GM19035 (cell line): ENCODE measurements at regions not wholly inside any gene's neighbourhood (a gene's known extent, or its start where the extent isn't known, plus 50 kb on each side); places are given as distances from the start of the nearest gene placed in this dataset.

Experiments
- ATAC-seq: cut with Tn5 transposase; IDR thresholded peaks from one replicate; pipeline ENCODE4 v1.9.1; 2021; ENCODE audit not compliant: unreplicated experiment

DNA sequence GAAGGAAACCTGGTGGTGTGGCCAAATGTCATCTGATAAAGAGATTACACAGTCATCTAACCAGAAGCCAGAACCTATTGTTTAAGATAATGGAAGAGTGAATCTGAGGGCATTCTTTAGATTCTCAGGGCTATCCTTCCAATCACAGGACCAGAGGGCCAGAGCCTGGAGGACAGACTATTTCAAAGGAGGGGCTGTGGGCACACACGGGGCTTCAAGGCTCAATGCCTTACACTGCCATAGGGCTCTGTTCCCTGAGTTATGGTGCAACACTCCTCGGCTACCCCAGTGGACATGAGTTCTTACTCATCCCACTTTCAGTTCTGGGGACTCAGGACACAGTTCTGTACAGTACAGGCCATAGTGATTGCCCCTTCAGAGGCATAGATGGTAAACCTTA is 343.9 kb upstream of the ALCAM start:
- ATAC-seq: no peak

- no peak for ATAC-seq
Observed at GRCh38 chr3:105030211-105030610, 336.5 kb upstream of the ALCAM start.

DNA sequence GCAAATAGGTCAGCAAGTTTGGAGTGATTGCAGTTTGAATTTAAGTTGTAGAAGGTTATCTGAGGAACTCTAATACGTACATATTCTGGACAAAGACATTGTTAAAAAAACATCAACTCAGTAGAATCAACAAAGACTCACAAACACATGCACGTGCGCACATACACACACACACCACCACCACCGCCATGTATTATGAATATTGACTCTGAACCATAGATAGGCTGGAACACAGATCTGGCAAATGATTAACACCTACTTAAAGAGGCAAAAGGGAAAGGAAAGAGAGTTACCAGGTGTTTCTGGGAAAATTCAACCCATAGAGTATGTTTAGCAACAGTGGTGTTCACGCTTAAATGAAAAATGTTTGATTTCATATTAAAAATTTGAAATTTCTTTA is 334.2 kb upstream of the ALCAM start:
- no peak for ATAC-seq

DNA sequence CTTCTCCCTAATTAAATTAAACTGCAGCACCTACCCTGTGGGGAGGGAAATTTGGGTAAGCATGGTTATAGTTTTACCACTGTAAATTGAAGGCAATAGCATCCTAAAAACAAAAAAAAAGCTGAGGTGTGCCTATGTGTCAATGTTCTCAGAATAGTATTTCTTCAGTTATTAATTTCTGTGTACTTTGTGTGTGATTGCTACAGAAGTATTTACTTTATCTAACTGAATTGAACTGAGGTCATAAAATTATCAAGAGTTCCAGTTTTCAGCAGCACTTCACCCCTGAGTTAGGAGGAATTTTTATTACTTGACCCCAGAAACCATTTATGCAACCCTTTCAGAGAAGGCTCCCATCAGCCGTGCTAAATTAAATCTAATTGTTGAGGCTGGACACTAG is 333.6 kb upstream of the ALCAM start:
- ATAC-seq: no peak

DNA sequence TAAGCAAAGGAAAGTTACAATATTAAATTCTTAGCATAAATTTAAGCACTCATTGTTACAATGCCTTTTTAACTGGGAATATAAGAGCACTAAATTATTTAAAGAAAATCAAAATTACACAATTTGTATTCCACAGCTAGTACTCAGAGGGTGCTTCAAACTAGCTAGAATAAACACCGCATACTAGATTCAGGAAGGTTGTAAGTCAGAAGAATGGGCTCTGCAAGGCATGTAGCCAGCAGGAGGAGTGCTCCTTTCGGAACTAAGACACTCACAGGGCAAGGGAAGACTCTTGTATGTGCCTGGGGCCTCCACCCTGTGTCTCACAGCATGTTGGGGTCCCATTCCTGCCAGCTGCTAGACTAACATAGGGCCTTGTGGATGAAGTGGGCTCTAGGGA is 327.7 kb upstream of the ALCAM start:
- no peak for ATAC-seq

GRCh38 chr3:105040026-105040622 is 326.6 kb upstream of the ALCAM start:
- no peak for ATAC-seq

GRCh38 chr3:105042586-105042985 is 324.1 kb upstream of the ALCAM start:
- ATAC-seq: no peak

- ATAC-seq: no peak
Observed at GRCh38 chr3:105051111-105051510, 315.6 kb upstream of the ALCAM start.

DNA sequence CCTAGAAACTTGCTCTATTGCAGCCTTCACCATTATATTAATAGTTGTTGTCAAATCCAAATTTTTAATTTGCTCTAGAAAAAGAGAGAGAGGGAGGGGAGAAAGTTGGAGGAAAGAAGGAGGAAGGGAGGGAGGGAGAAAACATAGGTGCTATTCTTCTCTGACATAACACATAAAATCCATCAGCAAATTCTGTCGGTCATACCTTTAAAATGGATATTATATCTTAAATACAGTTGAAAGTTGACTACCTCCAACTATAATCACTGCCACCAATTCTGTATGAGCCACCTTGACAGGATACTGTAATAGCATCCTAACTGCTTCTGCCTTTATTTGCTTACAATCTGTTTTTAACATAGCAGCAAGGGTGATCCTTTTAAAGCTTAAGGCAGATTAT is 314.7 kb upstream of the ALCAM start:
- ATAC-seq: no peak

DNA sequence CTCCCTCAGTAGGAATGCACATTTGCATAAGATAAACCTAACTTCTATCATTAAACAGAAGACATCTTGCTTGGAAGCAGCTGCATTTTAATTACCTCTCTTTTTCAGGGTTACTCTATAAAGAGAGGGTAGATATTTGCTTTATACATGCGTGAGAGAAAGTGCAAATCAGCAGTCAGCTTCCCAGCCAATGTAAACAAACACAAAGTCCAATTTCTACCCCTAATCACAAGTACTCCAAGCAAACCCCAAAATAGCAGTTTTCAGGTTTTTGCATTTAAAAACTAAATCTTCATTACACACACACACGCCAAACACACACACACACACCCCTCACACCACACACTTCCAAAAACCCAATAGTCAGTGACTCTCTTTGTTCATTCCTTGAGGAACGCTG is 303.9 kb upstream of the ALCAM start:
- ATAC-seq: no peak

- ATAC-seq: no peak
Observed at GRCh38 chr3:105065895-105066839, 300.5 kb upstream of the ALCAM start.

- no peak for ATAC-seq
Observed at GRCh38 chr3:105067361-105067760, 299.3 kb upstream of the ALCAM start.

GRCh38 chr3:105077060-105077822 is 289.5 kb upstream of the ALCAM start:
- no peak for ATAC-seq

DNA sequence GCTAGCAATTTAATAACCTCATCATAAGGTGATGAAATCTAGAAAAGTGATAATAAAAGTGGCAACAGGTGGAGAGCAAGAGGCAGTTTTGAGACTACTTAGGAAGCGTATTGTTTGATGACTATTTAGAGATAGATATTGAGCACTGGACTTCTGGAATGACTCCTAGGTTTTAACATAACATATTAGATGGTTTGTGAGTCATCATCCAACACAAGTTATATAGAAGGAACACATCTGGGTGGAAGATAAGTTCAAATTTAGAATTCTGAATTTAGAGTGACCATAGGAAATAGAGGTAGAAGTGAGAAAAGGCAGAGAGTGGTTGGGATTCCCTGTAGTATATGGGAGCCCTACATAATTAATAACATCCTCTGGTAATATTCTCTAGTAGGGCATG is 282.8 kb upstream of the ALCAM start:
- ATAC-seq: no peak

GRCh38 chr3:105085506-105085905 is 281.2 kb upstream of the ALCAM start:
- ATAC-seq: no peak

DNA sequence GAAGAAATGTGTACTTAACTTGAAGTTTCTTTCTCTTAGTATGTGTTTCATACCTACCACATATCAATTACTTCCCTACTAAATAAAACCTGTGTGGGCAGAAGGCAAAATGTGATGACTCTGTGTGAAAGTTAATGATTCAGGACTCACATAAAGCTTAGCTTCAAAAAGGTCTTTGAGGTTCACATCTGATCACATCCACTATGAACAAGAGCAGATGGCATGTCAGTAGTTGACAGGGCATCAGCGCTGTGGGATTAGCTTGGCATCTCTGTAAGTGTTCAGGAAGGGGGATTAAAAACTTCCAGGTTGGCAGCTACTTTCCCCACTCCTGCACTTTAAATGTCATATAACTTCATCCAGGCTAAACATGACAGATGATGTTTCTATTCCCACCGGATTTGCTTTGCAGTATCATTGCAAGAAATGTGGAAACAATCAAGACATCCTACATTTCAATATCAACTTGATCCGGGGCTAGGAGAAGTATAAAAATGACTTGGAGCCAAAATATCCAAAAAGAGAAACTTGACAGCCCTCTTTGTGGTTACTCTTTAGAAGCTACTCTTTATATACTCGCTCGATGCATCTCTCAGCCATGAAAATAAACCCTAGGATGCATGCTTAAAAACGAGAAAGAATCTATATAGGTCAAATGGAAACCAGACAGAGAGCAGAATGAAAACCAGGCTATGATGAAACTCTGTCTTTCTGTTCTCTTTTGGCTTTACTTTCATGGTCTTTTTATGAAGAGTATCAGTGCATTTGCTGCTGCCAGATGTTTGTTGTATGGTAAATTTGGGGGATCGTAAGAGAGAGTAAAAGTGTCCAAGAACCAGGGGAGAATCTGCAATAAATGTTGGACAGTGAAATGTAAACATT is 273.1 kb upstream of the ALCAM start:
- no peak for ATAC-seq

GRCh38 chr3:105094588-105094987 is 272.1 kb upstream of the ALCAM start:
- ATAC-seq: no peak

DNA sequence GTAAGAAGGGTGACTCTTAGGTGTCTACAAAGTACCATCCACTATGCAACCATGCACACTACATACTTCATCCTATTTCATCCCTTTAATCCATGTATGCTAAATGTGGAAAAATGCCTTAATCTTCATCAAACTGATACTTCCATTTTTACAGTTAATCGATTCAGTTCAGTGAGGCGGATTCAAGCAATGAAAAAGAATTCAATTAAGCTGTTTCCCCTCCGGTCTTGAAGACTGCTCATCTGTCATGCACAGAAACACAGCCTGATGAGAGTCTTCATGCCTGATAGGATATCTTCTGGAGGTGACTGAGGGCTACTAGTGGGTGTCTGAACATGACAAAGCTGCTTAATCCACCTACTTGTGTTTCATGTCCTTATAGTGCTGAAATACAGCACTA is 270.6 kb upstream of the ALCAM start:
- ATAC-seq: no peak

DNA sequence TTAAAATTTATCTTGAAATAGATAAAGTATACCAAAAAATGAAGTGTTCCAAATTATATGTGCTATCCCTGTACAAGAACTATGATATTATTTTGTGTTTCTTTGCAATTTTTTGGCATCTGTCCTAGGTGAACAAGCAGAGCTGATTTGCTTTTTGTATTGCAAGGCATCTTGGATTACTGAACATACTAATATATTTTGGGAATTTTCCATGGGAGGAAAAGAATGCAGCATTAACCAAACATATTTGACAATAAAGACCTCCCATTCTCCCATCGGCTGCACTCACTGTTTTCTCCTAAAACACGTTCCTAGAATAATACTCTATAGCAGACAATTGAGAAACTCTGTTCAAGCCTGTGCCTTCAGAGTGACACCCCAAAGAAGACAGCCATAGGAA is 265.1 kb upstream of the ALCAM start:
- ATAC-seq: no peak

GRCh38 chr3:105103139-105103538 is 263.6 kb upstream of the ALCAM start:
- ATAC-seq: no peak

- no peak for ATAC-seq
Observed at GRCh38 chr3:105108823-105109222, 257.9 kb upstream of the ALCAM start.
